ENCODE measurements at regions not wholly inside any gene's neighbourhood (a gene's known extent, or its start where the extent isn't known, plus 50 kb on each side); places are given as distances from the start of the nearest gene placed in this dataset.

- no peak for TF ChIP-seq REST (IDR thresholded peaks at IDR 0.05; ENCODE audit: low read depth)
- TF ChIP-seq POLR2A (IDR thresholded peaks at IDR 0.05; ENCODE audit: borderline replicate concordance, extremely low read depth, insufficient read depth, insufficient read length): no peak
- TF ChIP-seq CTCF (IDR thresholded peaks at IDR 0.05 in 2 of 3, conservative IDR thresholded peaks at IDR 0.05 in 1 of 3; ENCODE audit: borderline replicate concordance in 1 of 3, insufficient read depth in 1 of 3, low read depth in 2 of 3, low read length in 2 of 3): no peak
- no peak for TF ChIP-seq SP1 (IDR thresholded peaks at IDR 0.05; ENCODE audit: low read depth)
- TF ChIP-seq EZH2phosphoT487 (IDR thresholded peaks at IDR 0.05; ENCODE audit: borderline replicate concordance): no peak
- no peak for TF ChIP-seq EZH2 (IDR thresholded peaks at IDR 0.05)
- no peak for TF ChIP-seq POLR2AphosphoS5 (IDR thresholded peaks at IDR 0.05; ENCODE audit: low read depth, low read length)
These were observed 141.6 kb downstream of the SPATA18 start for GRCh38 chr4:52192721-52193135.
